NCI-H1417 treated with DMSO at 0.1 percent for 48 hours (cell line): ENCODE measurements at regions not wholly inside any gene's neighbourhood (a gene's known extent, or its start where the extent isn't known, plus 50 kb on each side); places are given as distances from the start of the nearest gene placed in this dataset.

ENCODE experiments used
- DNase-seq: peaks from one replicate; lab custom pipeline; 2025; lab: John Stamatoyannopoulos, UW

DNA sequence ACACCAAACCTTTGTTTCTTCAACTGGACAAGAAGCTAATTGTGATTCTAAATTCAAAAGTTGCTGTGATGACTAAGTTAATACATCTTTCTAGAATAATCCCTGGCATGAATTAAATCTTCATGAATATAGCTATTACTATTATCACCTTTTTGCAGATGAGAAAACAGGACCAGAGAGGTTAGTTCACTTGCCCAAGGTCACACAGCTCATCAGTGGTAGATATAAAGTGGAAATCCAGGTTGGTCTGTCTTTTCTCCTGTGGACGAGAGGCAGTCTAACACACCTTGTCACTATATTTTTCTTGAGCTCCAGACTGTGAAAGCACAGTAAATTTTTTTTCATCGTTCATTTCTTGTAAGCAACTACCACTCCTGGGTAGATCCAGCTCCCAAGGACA lies 247.6 kb upstream of the LRTM1 start:
- DNase-seq, result no peak

DNA sequence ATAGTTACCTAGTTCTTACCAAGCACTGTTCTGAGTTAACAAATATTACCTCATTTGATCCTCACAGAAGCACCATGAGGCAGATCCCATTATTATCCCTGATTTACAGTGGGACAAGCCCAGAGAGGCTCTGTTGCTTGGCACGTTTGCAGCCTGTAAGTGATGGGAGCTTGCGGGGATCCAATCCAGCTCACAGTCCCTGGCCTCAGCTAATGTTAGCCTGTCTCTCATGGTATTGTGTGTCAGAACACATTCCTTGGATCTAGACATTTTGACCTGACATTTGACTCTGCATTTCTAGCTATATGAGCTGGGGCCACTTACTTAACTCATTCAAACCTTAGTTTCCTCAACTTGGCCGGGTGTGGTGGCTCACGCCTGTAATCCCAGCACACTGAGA lies 246.9 kb upstream of the LRTM1 start:
- DNase-seq, result no peak

DNA sequence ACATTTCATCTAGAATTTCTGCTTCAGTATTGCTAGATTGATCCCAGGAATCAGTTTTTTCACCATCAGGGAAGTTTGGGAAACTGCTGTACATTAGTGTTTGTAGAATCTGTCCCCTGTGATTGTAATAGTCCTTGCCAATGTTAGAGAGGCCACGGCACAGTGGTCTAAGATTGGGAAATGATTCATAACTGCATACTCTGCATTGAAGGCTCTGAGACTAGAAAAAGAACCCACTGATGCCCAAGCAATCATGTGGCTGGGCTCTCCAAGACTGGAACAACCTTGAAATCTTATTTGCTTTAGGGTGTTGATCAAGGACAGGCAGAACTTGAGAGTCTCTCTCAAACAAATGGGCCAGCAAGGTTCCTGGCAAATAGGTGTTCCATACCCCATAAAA lies 245.6 kb upstream of the LRTM1 start:
- no peak for DNase-seq

DNA sequence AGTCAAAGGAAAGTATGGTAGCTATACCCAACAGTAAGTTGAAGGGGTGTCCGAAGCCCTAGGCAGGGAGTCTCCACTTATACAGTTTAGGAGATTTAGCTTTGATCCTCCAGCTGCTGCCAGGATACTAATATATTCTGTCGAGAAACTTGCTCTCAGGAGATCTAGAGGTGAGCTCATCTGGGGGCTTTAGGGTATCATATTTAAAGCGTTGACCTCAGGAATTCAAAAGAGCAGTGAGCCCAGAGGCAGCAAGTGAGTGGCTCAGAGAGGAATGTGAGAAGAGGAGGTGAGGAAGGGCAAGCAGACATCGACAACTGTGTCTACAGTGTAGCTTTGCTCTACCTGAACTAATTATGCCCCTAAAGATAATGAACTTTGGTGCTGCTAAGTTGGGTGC lies 245.1 kb upstream of the LRTM1 start:
- no peak for DNase-seq

DNA sequence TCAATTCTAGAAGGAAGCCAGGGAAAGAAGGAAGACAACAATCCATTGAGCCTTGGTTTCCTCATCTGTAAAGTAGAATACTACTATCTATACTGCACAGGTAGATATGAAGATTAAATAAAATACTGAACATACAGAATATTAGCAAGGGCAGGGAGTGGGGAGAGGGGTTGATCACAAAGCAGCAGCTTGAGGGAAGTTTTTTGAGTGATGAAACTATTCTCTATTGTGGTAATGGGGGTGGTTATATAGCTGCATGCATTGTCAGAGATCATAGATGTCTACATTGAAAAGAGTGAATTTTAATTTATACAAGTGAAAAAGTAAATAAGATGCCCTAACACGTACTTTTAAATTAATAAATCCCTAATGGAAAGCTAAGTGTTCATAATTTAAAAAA lies 242.6 kb upstream of the LRTM1 start:
- DNase-seq, result no peak

DNA sequence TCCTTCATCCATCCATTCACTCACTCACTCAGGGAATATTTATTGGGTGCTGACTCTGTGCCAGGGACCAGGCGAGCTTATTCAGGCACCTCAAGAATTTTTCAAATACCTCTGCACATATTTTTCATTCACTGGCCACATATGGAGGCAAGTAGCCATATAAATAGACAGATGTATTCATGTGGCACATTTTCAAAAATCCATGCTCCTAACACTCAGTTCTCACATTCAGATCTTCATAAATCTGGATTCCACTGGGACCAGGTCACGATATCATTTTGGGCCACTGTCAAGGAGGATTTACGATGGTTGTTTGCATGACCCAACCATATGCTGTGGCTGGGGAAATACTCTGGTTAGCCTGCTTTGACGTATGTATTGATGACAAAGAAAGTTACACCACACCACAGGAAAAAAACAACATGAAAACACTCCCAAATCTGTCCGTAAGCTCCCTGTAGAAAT lies 241.8 kb upstream of the LRTM1 start:
- no peak for DNase-seq

DNA sequence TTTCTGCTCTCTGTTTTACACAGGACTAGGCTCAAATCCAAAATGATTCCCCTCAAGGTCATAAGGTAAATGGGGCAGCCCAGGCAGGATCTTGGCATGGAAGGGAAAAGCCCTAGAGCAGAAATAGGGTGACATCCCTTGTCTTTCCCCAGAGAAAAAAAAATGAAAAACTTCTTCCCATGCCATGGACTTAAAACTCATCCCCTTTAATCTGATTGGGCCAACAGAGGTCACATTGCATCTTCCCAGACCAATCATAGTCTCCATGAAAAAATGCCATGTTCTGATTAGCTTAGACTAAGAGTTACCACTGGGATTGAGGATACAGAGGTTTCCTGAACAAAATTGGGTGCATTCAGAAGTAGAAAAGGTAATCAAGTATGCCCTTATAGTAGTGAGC lies 241.3 kb upstream of the LRTM1 start:
- no peak for DNase-seq

DNA sequence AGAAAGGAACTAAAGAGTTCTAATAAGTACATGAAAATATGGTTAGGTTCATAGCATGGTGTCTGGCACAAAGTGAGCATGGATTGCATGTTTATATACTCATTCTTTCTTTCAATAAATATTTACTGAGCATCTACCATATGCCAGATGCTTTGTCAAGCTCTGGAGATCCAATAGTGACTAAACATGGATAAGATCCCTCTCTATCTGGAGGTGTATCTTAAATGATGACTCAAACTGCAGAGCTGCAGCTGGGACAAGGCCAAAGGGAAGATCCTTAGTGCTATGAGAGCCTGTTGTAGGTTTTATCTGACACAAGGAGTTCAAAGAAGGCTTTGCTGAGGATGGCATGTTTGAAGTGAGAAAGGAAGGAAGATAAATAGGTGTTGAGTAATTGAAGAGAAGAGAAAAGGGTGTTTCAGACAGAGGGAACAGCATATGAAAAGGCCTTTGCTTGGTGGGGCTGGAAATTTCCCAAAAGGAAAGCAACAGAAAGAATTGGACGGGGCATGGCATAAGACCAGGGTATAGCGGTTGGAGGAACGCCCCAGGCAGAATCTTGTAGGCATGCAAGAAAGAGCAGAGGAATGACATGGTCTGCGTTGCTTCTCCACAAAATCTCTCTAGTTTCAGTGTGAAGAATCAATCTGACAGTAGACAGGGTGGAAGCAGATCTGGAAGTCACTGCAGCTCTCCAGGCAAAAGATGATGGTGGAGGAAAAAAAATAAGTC lies 239.9 kb upstream of the LRTM1 start:
- no peak for DNase-seq

DNA sequence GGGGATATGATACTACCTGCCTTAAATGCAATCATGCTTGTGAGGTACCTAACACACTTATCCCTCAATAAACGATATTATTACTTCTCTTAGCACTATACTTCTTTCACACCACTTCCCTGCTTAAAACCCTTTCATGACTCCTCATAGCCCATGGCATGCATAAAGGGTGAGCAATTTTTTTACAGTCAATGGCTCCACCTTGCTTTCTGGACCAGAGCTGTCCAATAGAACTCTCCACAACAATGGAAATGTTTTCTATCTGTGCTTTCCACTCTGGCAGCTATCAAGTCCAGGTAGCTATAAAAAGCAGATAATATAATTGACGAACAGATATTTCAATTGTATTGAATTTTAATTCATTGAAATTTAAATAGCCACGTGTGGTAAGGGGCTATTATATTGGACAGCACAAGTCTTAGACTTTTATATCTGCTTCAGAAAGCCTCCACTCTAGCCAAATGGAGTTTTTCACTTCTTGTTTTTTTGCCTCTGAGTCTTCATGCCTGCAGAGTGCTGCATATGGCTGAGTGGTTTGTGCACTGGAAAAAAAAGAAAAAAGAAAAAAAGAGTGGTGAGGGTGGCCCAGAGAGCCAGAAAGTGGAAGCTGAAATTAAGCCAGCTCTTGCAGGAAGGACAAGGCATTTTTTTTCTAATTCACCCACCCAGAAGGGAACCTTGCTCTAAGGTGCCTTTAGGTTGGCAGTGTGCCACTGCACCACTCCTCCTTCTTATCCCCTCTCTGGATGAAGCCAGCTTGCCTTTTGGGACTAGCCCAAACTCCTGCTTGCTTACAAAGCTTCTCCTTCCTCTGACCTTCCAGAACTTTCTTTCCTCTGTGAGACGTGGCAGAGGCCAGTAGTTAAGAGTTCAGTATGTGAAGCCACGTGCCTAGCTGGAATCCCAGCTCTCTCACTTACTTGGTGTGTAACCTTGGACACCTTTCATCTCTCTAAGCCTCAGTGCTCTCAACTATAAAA lies 239.0 kb upstream of the LRTM1 start:
- DNase-seq, result no peak

DNA sequence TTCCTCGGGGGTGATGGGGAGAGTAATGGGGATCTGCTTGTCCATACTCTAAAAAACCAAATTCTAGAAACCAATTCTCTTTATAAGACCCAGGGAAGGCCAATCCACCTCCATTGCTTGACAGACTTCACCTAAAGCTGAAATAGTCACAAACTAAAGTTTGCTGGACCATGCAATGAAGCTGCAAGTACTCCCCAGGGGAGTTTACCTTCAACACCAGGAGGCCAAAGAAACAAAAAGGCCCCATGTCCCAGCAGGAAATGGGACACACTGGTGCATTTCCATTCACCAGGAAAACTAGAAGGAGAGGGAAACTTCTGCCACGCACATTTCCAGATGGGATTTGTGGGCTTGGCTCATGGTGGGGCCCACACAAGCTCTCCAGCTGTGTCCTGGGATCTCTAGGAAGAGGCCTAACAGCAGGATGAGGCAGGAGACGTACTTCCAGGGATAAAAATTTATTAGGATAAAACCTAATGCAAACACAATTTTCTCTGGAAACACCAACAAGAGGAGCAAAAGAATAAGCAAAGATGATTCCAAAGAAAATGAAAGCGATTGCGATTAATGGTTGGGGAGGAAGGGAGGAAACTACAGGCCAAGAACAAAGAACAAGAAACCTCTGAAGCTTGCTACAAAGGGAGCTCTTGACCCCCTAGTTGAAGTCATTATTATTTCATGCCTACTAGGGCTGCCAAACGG lies 238.0 kb upstream of the LRTM1 start:
- DNase-seq, result no peak

DNA sequence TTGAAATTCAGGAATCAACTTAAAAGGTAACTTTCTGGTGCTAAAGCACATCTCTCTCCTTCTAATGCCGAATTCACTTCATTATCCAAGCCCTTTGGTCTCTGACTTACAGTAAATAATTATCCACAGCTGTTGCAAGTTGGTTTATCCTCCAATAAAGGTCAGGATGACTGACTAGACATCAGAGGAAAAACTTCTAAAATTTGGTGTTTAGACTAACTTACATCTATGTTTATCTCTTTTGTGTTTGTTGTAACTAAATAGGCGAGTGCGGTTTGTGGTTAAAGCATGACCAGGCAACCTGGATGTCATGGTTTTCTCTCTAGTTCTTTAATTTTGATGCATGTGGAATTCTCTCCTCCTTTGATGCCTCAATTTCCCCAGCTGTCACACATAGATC lies 237.4 kb upstream of the LRTM1 start:
- no peak for DNase-seq

DNA sequence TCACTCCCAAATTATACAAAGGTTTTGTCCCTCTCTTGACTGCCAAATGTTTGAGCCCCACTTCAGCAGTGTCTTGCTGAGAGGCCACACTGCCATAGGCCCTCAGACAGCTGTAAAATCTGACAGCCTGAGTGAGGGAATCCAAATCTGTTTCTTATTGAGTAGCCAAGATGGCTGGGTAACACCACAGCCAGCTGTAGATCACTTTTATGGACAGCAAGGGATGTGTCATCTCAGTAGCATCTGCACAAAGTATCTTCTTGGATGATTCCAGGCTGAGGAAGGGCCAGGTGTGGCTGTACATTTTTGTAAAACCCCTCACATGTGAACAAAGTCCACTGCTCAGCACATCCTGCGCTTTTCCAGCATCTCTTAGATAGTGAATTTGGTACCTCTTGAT lies 237.0 kb upstream of the LRTM1 start:
- DNase-seq, result no peak

DNA sequence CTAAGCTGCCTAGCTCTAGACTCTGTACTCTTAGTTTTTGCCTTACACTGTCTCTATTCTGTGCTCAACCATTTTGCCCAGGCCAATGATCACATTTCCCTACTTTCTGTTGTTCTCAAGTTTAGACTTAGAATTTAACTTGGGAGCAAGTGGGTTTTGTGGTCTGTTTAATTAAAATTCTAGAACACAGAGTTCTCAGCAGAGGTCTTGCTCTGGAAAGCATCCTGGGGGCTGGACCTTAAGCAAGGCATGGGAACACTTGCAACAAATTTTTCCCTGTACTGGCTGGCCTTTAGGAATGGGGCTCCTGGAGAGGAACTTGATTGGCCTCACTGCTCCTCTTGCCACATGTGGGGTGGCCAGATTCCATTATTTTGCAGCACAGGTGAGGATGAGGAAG lies 236.3 kb upstream of the LRTM1 start:
- DNase-seq, result no peak

DNA sequence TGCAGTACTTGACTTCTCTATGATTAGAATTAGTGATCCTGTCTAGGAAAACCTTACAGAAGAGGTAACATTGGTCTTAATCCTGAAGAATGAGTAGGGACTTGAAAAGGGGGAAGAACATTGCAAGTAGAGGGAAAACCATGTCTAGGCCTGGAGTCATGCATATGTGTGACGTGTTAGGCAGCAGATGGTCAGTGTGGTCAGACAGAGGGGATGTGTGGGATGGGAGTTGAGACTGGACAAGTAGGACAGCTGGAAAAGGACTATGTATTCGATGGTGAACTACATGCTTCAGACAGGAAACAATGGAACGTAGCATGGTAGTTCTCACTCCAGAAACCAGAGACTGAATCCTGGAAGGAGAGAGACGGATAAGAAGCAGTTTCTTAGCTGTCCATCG lies 235.6 kb upstream of the LRTM1 start:
- DNase-seq, result no peak

DNA sequence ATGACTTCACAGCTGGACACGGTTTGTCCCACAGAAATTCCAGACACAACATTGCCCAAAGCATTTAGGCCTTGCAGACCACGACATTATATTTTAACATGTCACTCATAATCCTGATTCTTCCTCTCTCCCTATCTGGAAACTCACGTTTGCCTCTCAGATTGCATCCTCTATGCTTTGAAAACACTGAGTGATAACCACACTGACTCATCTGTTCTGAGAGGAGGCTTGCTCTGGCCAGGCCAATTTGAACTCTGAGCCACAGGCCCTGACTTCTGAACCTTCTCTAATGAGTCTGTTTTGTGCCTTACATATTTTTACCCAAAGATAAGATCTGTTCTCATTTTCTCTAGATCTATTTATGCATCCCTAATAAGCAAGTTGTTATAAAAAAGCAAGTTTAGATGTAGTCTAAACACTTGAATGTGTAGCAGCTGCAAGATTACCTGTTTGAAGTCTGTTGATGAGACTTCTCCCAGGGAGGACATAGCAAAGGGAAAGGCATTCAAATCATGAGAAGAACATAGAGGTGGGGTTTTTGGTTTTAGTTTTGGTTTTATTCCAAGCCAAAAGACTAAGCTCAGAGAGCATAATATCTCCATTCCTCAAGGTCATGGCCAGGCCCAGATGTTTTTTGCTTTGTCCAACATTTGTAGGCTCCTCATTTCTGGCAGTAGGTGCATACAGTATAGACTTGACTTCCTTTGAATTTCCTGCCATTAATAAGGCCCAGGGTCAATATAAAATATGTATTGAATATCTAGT lies 234.4 kb upstream of the LRTM1 start:
- no peak for DNase-seq

DNA sequence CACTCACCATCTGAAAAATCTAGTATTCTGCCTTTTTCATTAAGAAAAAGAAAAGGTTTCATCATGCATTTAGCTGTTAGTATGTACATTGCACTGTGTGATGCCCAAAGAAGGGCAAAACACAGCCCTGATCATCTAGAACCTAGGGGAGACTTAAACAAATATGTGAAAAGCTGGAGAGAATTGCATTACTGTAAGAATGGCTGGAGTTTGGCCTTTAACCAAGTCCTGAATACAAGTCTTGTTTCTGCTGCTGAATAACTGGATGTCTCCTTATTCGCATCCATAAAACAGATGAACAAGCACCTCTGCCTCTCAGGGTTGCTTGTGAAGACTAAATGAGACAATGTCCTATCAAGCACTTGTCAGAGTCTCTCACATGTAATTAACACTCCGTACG lies 233.4 kb upstream of the LRTM1 start:
- DNase-seq, result no peak

DNA sequence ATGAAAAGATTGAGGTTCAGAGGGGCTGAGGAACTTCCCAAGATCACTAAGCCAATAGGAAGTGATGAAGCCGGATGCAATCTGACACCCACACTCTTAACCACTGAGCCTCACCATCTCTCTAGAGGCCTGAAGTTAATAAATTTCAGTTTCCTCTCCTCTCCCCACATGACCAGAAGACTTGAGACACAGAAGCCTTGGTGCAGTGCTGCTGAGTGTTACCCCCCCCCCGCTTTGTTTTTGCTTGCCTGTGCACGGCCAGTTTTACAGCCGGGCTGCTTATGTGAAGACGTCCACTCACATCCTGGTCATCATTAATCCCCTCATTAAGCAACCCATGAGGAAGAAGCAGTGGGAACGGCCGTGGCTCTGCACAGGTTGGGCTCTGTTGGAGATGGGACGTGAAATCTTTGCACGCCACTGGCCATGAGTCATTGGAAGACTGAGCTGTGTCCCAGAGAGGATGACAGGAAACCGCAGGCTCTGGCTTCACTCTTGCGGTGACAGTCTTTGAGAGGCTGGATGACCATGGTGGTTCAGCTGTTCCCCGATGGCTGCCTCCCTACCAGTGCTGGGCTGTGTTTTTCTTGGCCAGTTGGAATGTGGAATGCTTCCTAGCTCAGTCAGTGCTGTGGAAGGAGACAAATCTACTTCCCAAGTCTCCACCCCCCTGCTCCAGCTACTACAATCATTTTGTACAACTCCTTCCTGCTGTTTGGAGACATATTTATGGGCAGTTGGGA lies 232.6 kb upstream of the LRTM1 start:
- DNase-seq, result no peak

DNA sequence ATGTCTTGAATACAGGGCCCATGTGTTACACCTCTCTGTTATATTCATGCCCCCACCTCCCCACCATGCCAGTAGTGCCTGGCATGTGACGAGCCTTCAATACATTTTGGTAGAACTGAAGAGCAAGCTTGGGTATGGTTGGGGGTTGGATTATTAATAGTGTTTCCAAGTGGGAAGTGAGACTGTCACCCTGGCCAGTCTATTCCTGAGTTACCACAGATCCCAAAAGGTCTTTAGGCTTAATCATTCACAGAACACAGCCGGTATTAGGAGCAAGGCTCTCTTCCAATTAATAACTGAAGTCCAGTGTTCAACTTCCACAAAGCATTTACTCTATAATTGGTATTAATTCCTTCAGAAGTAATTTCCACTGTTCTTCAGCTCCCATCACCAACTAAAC lies 231.9 kb upstream of the LRTM1 start:
- no peak for DNase-seq

DNA sequence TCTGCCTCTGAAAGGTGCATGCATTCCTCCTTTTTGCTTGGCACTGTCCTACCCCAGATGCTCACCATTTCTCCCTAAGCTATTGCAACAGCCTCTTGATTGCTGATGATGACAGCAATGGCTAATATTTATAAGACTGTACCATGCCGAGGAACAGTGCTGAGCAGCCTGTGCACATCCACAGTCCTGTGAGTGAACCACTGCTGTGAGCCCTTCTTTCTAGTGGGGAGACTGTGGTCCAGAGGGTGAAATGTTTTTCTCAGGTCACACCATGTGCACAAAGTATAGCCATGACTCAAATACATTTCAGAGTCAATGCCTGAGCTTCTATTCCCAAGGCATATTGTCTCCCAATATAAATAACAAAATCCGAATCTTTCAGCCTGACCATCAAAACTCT lies 231.2 kb upstream of the LRTM1 start:
- DNase-seq, result no peak

DNA sequence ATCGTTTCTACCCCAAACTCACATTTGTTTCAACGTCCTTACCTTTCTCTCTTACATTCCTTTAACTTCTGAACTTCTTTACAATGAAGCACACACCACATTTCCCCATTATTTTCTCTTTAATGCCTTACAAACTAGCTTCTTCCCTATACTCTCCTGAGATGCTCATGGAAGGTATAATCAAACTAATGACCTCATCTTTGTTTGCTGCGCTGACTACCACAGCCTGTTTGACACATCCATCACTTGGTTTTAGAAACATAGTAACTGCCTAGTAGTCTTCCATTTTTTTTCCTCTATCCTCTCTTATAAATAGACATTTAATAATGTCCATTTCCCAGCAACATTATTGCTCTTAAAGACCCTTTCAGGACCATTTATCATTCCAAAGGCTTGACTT lies 230.5 kb upstream of the LRTM1 start:
- no peak for DNase-seq

DNA sequence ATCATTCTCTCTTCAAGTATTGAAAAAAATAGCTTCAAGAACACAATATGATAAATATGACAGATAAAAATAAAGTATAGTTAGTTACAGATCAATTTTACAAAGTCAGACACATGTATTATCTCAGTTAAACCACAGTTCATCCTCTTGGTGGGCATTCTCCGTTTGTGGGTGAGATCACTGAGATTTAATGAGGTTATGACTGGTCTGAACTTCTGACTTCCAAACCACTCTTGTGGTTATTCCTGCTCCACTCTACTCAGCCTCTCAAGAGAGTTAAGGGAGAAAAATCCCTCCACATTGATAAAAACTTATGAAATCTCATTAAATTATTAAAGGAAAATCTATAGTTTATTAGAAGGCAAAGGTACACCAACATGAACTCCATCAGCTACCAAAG lies 229.9 kb upstream of the LRTM1 start:
- no peak for DNase-seq
